DMS 273 treated with DMSO at 0.1 percent for 48 hours (cell line): ENCODE measurements at regions not wholly inside any gene's neighbourhood (a gene's known extent, or its start where the extent isn't known, plus 50 kb on each side); places are given as distances from the start of the nearest gene placed in this dataset.

Experiments
- DNase-seq: peaks from one replicate; lab custom pipeline; 2025; lab: John Stamatoyannopoulos, UW

DNA sequence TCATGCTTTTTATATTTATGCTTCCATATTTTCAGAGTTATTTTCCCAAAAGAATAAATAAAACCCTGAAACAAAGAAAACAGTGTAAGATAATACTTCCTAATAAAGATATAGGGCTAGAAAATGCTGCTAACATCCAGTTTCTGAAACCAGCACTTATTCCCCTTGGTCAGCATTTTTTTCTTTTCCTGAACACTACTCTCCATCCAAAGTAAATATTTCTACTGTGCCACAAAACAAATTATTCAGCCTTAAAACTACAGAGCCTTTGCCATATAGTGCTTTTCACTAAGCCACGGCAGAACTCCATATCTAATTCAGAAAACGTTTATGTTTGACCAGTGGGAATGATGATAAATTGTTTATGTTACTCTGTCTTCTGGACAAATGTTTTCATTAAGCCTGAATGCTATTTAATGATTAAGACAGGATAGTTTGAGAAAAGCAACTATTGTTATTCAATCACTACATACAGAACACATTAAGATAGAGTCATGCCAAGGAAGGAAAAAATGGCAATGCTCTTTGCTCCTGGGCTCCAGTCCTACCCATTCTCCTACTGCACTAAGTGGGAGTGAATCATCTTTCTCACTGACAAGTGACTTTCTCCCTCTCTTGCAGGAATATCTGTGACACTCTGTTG, 723.9 kb downstream of the FAT4 start:
- DNase-seq = no peak

DNA sequence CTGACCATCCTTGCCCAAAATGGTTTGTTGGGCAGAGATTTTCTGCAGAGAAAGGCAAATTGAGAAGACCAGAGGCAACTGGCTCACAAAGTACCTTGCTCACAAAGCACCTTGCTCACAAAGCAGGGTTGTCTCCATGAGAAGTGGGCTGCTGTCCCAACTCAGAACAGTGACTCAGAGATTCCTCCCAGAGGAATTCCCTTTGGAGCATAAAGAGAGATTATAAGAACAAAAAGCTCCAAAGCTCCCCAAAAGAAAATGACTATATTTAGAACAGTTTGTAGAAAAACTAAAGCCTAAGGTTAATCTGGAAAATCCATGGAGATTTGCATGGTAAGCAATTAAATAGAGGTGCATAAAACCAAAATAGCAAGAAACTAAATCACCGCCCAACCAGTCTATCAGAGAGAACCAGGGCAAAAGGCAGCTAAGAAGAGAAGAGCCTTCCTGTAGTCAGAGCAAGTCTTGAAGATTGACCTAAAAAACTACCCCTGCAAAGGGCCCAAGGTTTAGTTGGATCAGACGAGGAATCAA, 731.4 kb downstream of the FAT4 start:
- no peak for DNase-seq

DNA sequence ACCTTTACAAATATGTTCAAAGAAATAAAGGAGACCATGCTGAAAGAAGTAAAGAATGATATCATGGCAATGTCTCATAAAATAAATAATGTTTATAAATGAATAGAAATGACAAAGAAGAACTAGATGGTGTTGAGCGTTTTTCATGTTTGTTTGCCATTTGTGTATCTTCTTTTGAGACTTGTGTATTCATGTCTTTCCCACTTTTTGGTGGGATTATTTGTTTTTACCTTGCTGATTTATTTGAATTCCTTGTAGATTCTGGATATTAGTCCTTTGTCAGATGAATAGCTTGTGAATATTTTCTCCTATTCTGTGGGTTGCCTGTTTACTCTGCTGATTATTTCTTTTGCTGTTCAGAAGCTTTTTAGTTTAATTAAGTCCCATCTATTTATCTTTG, 732.4 kb downstream of the FAT4 start:
- no peak for DNase-seq

DNA sequence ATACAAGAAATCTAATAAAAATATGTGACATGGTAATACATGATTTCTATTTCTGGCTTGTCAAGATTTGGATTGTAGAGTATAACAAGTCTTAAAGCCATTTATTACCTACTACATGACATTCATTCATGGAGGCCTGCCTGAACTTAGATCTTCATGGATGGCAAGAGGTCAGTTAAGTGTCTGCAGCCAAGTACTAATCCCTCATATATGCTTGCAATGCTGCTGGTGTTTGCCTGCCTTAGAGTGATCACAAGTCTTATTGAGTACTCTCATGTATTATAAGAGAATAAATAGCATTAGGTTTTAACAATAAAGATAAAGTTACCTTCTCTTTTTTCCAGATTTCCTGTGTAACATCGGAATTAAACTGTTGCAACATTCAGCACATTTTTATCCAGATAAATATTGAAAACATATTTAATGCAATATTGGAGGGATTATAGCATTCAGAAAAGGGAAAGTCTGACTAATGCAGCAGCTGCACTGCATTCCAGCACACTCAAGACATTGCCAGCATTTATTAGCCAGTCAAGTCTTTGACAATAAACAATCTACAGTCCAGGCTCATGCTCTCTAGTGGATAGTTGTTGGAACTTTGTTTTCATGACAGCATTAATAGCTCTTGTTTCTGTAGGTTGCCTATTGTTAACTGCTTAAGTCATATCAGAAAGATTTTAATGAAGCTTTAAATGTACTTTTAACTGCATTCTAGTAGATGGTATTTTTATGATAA, 737.1 kb downstream of the FAT4 start:
- DNase-seq = no peak

DNA sequence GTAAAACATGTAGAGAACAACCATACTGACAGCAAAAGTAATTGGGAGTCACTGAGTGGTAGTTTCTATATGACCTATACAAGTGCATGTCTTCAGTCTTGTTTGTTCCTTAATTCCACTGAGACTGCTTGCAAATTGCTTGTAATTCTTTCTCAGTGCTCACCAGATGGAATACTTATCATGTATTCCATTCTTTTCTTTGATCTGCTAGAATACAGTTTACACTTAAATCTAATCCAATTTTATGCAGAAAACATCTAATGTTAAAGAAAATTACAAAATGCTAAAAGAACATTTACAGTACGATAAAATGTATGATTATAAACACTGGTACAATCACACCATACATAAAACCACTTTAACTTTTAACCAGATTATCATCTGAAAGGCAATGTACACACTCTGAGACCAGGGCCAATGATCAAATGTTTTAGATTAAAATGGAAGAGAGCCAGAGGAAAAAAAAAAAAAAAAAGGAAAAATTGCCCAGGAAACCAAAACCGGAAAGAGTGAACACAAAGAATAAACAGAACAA, 741.4 kb downstream of the FAT4 start:
- no peak for DNase-seq

DNA sequence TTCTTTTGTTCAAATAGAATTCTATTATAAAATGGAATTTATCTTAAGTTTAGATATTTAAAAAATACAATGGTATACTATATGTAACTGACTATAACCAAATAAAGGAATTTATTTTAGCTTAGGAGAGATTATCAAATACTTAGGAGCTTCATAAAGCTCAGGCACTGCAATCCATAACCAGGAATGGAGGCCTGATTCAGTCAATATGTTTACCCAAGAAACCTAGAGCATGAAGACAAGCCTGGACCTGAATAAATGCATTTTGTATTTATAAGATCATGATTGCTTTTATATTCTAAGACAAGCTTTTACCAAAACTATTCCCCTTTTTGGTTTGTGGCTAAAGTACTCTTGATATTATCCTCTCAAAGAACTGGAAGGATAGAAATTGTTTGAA, 742.6 kb downstream of the FAT4 start:
- DNase-seq = no peak

DNA sequence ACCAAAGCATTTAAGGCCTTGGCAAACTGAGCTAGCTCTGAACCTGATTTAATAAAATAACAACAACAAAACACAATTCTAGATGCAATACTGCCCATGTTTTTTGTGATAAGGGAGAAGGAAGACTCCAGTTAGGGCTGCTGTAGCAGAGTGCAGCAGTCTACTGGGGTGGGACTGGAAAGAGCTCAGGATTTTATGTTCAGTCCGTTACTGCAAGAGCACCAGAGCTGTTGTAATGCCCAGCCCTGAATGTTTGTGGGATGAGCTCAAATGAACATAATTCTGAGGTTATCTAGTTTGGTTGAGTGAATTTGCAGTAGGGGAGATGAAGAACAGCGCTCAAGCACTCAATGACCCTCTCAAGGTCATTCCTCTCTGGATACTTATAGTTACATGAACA, 743.8 kb downstream of the FAT4 start:
- no peak for DNase-seq

DNA sequence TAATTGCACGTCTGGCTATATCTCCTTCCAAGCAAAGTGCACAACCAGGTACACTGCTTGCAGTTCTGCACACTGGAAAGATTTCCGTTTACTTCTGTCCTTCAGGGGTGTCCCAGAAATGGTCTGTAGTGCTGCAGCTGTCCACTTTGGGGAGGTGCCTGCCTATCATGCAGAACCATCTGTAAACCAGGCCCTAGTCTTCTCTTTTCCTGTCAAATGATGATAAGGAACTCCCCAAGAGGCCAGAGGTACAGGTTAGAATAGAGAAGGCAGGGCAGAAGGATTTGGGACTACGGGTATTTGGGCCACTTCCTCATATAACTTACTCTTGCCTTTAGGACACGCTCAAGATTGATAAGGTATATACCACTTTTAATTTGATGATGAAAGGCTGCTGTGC, 746.9 kb downstream of the FAT4 start:
- no peak for DNase-seq

DNA sequence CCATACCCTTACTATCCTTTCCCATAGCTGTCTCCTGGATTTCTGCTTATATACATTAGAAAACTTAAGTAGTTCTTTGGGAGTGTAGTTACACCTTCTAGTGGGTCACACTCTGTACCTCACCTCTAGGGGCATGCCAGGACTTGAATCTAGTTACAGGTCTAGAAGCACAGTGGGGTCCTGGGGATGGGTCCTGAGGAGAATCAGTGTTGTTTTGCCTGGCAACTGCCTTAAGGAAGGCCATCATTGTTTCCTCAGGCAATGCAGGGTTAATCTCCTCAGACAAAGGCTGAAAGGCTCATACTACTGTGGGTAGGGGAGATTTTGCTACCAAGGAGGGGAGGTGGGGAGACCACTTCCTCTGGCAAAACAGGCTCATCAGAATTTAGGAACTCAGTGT, 750.3 kb downstream of the FAT4 start:
- no peak for DNase-seq

DNA sequence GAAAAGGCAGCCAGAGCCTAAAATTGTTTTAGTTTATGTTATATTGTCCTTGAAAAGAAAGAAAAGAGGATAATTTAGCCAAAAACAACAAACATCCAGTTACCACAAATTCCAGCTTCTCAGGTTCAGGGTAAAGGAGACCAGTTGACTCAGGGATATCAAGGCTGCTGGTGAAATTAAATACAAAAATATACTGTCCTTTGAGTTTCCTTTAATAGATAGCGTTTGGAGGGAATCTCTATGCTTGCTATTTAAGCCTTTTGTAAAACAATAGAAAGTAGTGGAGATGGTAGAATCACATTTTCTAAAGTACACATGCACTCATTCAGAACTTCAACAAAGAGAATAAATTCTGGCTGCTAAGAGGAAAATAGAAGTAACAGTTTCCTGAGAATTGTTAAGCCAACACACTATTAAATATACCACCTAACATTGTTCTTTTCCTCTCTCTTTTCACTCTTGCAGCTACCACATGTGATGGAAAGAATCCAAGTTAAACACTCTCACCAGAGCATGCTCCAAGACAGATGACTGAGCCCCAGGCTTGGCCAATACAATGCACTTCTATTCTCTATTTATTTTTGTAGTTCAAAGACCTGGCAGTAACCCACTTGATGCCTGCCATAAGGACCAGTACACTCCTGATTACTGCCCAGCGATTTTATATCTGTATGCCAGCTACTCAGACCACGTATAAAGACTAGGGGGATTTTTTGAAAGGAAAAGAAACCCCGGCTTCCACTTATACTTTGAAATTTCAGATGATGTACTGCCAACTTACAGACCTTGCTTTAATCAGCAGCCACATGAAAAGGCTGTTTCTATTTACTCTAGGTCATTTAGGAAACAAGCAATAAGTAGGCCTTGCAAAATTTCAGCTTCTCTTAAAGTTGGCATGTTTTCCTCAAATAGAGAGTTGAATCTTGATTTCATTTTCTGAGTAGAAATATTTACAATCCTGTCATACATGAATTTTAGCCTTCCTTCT, 756.9 kb downstream of the FAT4 start:
- peak; percentile 7 for DNase-seq

DNA sequence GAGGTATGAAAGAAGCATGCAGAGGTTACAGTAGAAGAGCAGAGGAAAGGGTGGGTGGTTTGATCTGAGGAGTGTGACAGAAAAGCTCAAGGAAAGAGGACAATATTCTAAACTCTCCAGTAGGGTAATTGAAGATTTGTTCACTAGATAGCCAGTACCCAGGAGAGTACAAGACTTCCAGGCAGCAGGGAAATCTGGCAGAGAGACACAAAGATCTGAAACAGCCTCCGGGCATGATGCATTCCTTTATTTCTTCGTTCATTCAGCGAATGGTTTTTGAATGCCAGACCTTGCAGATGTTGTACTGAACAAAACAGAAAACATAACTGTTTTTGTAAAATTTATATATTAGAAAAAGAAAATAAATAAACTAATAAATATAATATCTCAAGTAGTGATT, 766.6 kb downstream of the FAT4 start:
- DNase-seq = no peak

DNA sequence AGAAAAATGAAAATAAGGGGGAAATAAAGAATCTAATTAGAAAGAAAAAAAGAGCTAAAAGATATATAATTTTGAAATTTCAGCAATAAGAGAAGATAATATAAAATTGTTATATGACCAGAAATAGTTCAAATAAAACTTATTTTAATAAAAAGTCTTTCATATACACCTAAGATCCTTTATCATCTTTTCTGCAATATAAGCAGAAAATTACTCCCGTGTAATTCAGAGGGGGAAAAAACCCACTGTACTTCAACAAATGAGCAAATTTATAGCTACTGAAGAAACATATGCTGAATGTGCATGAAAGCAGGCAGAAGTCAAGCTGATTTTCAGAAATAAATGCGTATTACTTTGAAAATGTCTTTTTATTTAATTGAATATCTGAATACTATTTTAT, 771.3 kb downstream of the FAT4 start:
- DNase-seq = no peak

DNA sequence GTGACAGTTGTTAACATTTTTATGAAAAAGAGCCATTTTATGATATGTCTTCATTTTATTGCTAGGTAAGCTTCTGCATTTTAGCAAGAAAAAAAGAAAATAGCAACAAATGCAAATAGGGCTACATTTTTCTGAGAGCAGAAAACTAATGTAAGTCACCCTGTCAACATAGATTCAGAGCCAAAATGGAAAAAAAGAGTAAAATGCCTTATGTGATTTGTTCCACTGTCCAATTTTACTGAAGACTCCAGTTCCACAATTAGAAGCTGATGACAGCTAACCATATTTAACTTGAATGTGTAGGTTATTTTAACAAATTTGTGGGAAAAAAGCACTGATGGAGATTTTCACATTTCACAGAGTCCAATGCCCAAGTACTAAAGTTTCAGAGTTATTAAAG, 772.3 kb downstream of the FAT4 start:
- no peak for DNase-seq

DNA sequence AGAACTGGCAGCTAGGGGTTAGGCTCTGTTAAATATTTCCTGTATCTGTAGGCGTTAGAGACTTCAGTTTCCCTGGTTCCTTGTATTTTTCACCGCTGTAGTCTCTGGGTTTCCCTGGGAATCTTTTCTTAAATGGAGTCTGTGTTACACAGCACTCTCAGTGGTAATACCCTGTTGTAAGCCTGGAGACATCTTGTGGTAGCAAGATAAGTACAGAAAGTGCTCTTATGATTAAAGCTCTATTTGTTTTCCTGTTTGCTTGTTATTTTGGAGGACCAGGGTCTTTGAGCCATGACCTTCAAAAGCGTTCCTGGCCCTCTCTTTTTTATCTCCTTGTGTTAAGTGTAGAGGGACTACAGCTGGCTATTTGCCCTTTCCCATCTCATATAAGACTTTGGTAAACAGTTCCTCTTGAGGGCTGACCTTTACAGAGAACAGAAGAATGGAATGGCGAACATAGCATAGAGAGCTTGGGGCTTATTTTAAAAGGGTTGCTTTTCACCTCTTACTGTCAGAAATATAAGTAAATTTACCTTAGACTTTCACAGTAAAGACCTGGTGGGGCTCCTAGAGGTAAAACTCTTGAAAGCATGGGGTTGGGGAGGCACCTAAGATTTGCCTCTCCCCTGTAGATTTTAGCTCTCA, 782.5 kb downstream of the FAT4 start:
- no peak for DNase-seq

DNA sequence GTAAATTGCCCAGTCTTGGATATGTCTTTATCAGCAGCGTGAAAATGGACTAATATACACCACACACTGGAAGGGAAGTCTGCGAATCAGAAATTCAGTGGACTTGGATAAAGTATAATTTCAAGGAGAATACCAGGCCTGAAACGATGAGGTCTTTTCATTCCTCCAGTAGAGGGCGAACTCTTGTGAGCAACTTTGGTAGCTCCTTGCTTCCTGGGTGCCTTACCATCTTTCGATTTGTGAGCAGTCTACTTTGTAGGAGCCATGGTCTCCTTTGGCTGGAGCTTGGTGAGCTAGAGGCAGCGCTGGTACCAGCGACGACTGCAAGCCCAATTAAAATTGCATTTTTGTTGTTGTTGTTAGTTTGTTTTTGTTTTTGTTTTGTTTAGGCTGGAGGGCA, 791.9 kb downstream of the FAT4 start:
- DNase-seq = no peak

DNA sequence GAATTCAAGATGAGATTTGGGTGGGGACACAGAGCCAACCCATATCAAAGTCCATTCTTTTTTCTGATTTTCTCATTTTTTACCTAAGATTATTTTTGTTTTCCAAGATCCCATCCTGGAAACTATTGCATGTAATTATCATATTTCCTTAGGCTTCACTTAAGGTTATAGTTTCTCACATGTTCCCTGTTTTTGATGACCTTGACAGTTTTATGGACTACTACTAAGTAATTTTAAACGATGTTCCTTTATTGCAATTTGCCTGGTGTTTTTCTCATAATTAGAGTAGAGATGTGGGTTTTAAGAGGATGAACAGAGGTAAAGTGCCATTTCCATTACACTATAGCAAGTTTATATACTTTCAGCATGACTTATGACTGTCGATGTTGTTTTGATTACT, 795.1 kb downstream of the FAT4 start:
- DNase-seq = no peak

DNA sequence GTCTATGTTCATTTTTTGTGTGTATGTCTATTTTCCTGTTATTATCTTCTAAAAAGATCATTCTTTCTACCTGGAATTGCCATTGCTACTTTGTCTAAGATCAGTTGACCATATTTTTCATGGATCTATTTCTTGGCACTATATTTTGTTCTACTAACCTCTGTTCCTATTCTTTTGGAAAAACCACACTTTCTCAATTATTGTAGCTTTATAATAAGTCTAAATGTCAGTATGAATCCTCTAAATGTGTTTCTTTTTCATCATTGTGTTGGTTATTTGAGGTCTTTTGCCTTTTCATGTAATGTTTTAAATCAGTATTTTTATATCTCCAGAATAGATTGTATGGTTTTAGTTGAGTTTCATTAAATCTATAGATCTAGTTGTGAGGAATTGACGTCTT, 798.3 kb downstream of the FAT4 start:
- no peak for DNase-seq

DNA sequence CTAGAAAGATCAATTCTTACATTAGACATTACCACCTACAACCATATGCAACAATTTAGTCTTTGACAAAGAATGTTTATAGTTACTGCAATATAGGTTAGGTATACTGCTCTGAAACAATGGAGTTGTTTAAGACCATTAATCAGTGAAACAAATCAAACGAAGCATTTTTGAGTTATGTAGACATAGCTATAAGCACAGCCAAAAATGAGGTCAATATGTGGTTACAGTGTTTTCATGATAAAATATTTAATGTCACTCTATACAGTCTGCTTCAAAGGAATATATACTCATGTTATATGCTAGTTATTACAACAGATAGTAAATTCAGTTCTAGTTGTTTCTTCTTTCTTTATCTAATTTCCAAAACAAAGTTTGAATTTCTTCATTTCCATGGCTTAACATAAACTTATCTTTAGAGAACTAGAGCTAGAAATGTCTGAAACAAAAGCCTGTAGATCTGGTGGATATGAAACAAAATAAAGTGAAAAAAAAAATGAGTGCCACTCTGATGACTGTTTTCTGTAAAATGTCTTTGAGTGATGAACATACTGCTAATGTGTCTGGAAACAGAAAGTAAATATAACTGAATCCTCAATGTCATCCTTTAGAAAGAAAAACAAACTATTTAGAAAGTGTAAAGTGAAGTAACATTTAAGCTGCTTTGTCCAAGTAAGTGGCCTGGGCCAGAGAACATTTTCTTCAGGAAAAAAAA, 809.0 kb downstream of the FAT4 start:
- no peak for DNase-seq

DNA sequence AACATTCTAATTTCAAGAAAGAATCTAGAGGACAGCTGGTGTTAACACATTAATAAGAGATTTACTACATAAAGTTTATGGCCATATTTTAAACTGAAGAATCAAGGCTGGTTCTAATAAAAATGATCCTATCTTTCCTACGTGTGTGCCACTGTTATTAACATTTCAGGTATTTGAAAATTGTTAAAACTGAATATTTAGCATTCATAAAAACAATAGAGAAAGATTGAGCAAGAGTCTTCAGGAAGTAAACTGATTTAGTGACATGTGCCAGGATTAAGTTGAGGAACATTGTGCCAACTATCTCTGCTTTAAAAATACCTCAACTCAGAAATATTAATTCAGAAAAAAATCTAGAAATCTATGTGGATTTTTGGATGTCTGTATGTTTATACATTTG, 810.1 kb downstream of the FAT4 start:
- DNase-seq = no peak

DNA sequence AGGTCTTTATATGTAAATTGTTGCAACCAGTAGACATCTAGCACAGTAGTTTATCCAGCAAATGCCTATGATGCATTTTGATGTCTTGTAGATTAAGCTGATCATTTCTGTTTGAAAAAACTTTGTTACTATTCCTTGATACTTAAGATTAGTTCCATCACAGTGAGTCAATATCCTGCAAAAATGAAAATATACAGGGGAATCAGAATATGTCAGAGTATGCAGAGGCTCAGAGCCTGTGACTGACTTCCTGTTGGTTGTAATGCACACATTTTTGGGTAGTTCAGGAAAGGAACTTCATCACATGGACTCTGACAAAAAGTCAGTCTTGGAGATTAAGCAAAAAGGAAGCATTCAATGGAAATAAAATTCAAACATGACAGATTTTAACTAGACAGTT, 815.5 kb downstream of the FAT4 start:
- DNase-seq = no peak
